Panc1 (cell line): ENCODE measurements at regions not wholly inside any gene's neighbourhood (a gene's known extent, or its start where the extent isn't known, plus 50 kb on each side); places are given as distances from the start of the nearest gene placed in this dataset.

Experiments
- ATAC-seq: fragments of 200-7000 bp; cut with Tn5 transposase; 2 replicates; pipeline ENCODE4 v1.9.1; 2020; ENCODE audit warnings: mild to moderate bottlenecking, moderate library complexity
- BruUV-seq: library from RNA; stranded (reverse); fragments of 400-500 nt; replicated peaks from 2 replicates; lab custom pipeline; 2021; lab: Mats Ljungman, UMichigan
- CTCF ChIA-PET: fragments of 300-600 bp; sonication (Branson Sonifier 250); formaldehyde crosslinking; loops from one replicate; lab custom pipeline; 2022; ENCODE audit warnings: antibody characterized with exemption; lab: Charles Lee
- POLR2A ChIA-PET: fragments of 300-600 bp; sonication (Branson Sonifier 250); formaldehyde crosslinking; loops from one replicate; lab custom pipeline; 2022; ENCODE audit warnings: antibody characterized with exemption; lab: Charles Lee
- DNase-seq: peaks from one replicate; pipeline ENCODE4 v3.0.0-alpha.2; 2010; ENCODE audit warnings: low read depth, low spot score
- H3K27ac ChIP-seq: 2 replicates; pipeline ENCODE4 v1.5.1; 2011; ENCODE audit warnings: mild to moderate bottlenecking, low read length, inconsistent platforms
- H3K27me3 ChIP-seq: fragments of 200-500 bp; sonication (Bioruptor generic); 2 replicates; pipeline ENCODE4 v1.6.0; 2014; ENCODE audit warnings: low read length, inconsistent platforms; ENCODE audit not compliant: control insufficient read depth, insufficient read depth
- H3K36me3 ChIP-seq: fragments of 200-500 bp; sonication (Bioruptor generic); 2 replicates; pipeline ENCODE4 v1.5.1; 2014; ENCODE audit warnings: inconsistent platforms, mild to moderate bottlenecking, low read length, moderate library complexity; ENCODE audit not compliant: control insufficient read depth, insufficient read depth
- H3K4me1 ChIP-seq: 2 replicates; pipeline ENCODE4 v1.5.1; 2011; ENCODE audit warnings: inconsistent platforms, mild to moderate bottlenecking, low read length, moderate library complexity; ENCODE audit not compliant: control insufficient read depth, insufficient read depth
- H3K4me3 ChIP-seq, 2 experiments: 2 replicates each; pipeline ENCODE4 v1.5.1; 2011 to 2012; ENCODE audit warnings: low read depth in 2 of 2, low read length in 2 of 2, mild to moderate bottlenecking in 2 of 2, inconsistent platforms in 1 of 2, moderate library complexity in 1 of 2
- H3K9me3 ChIP-seq: fragments of 200-500 bp; sonication (Bioruptor generic); 2 replicates; pipeline ENCODE4 v1.5.1; 2014; ENCODE audit warnings: low read depth, mild to moderate bottlenecking, inconsistent platforms, low read length, moderate library complexity; ENCODE audit not compliant: control insufficient read depth, insufficient read depth
- CTCF ChIP-seq: fragments of 450-650 bp; IDR thresholded peaks from 2 replicates; pipeline ENCODE4 v1.5.1; 2017; ENCODE audit warnings: mild to moderate bottlenecking
- POLR2AphosphoS5 ChIP-seq: IDR thresholded peaks from 2 replicates; pipeline ENCODE4 v1.6.1; 2012; ENCODE audit warnings: mild to moderate bottlenecking, low read depth, low read length, moderate library complexity
- SIN3A ChIP-seq: IDR thresholded peaks from 2 replicates; pipeline ENCODE4 v1.6.1; 2012; ENCODE audit warnings: low read depth, mild to moderate bottlenecking, low read length, moderate library complexity, borderline replicate concordance; ENCODE audit not compliant: insufficient read depth
- TCF7L2 ChIP-seq: IDR thresholded peaks from 2 replicates; pipeline ENCODE4 v1.6.1; 2011; ENCODE audit warnings: mild to moderate bottlenecking, low read depth, low read length, inconsistent platforms
- in situ Hi-C: cut with HindIII; loops from 2 replicates; pipeline ENCODE4 v1.10.0; 2016; ENCODE audit warnings: low sequenced_read_pairs, low pct_unique_long_range_greater_than_20kb
- intact Hi-C: fragments of 100-400 bp; cut with micrococcal nuclease; formaldehyde crosslinking; loops from one replicate; pipeline ENCODE4 v1.10.0; 2022; ENCODE audit not compliant: unreplicated experiment
- TF ChIP-seq, protein P1 (sequence below), 2 experiments: IDR thresholded peaks; 2 replicates each; pipeline ENCODE4 v1.6.1; 2011 to 2012; ENCODE audit warnings: low read depth in 2 of 2, control low read depth in 1 of 2, low read length in 1 of 2, mild to moderate bottlenecking in 1 of 2, moderate library complexity in 1 of 2; ENCODE audit not compliant: insufficient read depth in 1 of 2

DNA sequence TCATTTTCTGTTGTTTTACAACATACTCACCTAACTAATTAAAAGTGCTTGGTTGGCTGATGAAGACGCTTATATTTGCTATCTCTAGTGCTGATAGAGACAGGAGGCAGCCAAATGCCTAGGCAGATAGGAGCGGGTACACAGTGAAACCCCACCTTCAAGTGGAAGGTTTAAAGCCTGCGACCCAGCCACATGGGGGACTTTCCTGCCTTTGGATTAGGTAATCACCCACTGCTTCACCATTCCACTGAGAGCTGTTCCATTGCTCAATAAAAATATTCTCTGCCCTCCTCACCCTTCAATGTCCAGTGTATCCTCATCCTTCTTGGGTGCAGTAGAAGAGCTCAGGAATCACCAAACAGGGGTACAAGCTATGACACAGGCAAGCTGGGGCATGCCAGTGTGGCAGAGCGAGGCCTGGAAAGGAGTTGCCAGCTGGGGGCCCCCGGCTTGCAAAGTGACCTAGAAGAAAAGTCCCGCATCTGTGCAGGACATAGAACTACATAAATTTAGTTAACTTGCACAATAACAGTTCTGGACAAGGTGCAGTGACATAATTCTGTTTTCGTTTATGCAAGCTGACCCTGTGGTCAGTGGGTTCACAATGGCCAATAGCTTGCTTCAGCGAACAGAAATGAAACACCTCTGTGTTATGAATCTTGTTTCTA is 112.0 kb upstream of the MLIP start:
- BruUV-seq, result no TSS peak
- intact Hi-C loops (no loop called here), in situ Hi-C loops (no loop called here)
- TF ChIP-seq SIN3A, result no peak
- TF ChIP-seq TCF7L2, result no peak
- TF ChIP-seq CTCF, result no peak
- no peak for TF ChIP-seq POLR2AphosphoS5
- TF ChIP-seq, protein P1, sequence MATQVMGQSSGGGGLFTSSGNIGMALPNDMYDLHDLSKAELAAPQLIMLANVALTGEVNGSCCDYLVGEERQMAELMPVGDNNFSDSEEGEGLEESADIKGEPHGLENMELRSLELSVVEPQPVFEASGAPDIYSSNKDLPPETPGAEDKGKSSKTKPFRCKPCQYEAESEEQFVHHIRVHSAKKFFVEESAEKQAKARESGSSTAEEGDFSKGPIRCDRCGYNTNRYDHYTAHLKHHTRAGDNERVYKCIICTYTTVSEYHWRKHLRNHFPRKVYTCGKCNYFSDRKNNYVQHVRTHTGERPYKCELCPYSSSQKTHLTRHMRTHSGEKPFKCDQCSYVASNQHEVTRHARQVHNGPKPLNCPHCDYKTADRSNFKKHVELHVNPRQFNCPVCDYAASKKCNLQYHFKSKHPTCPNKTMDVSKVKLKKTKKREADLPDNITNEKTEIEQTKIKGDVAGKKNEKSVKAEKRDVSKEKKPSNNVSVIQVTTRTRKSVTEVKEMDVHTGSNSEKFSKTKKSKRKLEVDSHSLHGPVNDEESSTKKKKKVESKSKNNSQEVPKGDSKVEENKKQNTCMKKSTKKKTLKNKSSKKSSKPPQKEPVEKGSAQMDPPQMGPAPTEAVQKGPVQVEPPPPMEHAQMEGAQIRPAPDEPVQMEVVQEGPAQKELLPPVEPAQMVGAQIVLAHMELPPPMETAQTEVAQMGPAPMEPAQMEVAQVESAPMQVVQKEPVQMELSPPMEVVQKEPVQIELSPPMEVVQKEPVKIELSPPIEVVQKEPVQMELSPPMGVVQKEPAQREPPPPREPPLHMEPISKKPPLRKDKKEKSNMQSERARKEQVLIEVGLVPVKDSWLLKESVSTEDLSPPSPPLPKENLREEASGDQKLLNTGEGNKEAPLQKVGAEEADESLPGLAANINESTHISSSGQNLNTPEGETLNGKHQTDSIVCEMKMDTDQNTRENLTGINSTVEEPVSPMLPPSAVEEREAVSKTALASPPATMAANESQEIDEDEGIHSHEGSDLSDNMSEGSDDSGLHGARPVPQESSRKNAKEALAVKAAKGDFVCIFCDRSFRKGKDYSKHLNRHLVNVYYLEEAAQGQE (IDR thresholded peaks at IDR 0.05; ENCODE audit: insufficient read depth in 1 of 2, low read depth in 2 of 2, low read length in 1 of 2), result no peak
- ATAC-seq (no peak), DNase-seq (no peak)
- CTCF ChIA-PET, result no interaction called here
- no peaks in the 10 kb centered on the region for H3K9me3 ChIP-seq
- no peaks in the 10 kb centered on the region for H3K27me3 ChIP-seq
- H3K36me3 ChIP-seq, result no peaks in the 10 kb centered on the region
- no peak overlapping the region for H3K4me3 ChIP-seq
- POLR2A ChIA-PET, result no interaction called here
- no peak overlapping the region for H3K27ac ChIP-seq
- no peaks in the 10 kb centered on the region for H3K4me1 ChIP-seq

DNA sequence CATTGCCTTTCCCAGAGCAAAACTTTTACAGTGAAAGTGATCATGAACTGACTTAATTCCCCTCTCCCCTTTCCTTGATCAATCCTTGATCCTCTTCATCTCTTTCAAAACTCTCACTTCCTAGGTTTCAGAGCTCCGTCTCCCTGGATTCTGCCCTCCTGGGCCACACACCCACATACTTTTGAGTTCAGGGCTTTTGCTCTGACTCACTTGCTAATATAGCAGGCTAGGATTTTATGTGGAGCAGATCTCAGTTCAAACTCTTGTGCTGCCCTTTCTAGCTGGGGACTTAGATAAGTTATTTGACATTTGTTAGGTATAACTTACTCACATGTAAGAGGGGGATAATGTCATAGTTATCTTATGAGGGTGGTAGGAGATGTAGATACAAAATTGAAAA is 109.1 kb upstream of the MLIP start:
- in situ Hi-C loops, result no loop called here

More for the DNA sequence above, 109.1 kb upstream of the MLIP start:
- H3K27me3 ChIP-seq, result no peaks in the 10 kb centered on the region
- no peaks in the 10 kb centered on the region for H3K4me1 ChIP-seq
- H3K36me3 ChIP-seq, result no peaks in the 10 kb centered on the region
- TF ChIP-seq, protein P1 (IDR thresholded peaks at IDR 0.05; ENCODE audit: insufficient read depth in 1 of 2, low read depth in 2 of 2, low read length in 1 of 2), result no peak
- TF ChIP-seq POLR2AphosphoS5 (no peak), TCF7L2 (no peak), SIN3A (no peak), CTCF (no peak)
- H3K27ac ChIP-seq, result no peak overlapping the region
- ChIA-PET CTCF (no interaction called here), POLR2A (no interaction called here)
- intact Hi-C loops, result no loop called here
- ATAC-seq, result no peak
- H3K4me3 ChIP-seq, result no peak overlapping the region
- no TSS peak for BruUV-seq
- no peak for DNase-seq
- H3K9me3 ChIP-seq, result no peaks in the 10 kb centered on the region
